PC-3 (cell line): ENCODE measurements at regions not wholly inside any gene's neighbourhood (a gene's known extent, or its start where the extent isn't known, plus 50 kb on each side); places are given as distances from the start of the nearest gene placed in this dataset.
"Not testable (repeated sequence)": the region's sequence is repeated elsewhere in the genome, so short reads cannot be mapped to it uniquely, and the experiment has no call there.

Experiments used
- EZH2 ChIP-seq: fragments of 300-600 bp; sonication (generic); IDR thresholded peaks from one replicate; pipeline ENCODE4 v1.6.1; 2017; ENCODE audit warnings: antibody characterized with exemption, mild to moderate bottlenecking, low read length; ENCODE audit not compliant: unreplicated experiment
- TF ChIP-seq, protein P1 (sequence below): fragments of 300-600 bp; sonication (generic); conservative IDR thresholded peaks from 2 replicates; pipeline ENCODE4 v1.5.1; 2017; ENCODE audit warnings: antibody characterized with exemption, low read depth, mild to moderate bottlenecking, low read length

- TF ChIP-seq EZH2, result not testable (repeated sequence)
- TF ChIP-seq, protein P1, sequence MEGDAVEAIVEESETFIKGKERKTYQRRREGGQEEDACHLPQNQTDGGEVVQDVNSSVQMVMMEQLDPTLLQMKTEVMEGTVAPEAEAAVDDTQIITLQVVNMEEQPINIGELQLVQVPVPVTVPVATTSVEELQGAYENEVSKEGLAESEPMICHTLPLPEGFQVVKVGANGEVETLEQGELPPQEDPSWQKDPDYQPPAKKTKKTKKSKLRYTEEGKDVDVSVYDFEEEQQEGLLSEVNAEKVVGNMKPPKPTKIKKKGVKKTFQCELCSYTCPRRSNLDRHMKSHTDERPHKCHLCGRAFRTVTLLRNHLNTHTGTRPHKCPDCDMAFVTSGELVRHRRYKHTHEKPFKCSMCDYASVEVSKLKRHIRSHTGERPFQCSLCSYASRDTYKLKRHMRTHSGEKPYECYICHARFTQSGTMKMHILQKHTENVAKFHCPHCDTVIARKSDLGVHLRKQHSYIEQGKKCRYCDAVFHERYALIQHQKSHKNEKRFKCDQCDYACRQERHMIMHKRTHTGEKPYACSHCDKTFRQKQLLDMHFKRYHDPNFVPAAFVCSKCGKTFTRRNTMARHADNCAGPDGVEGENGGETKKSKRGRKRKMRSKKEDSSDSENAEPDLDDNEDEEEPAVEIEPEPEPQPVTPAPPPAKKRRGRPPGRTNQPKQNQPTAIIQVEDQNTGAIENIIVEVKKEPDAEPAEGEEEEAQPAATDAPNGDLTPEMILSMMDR, result not testable (repeated sequence)
Measured at GRCh38 chr2:38482710-38483109, 105.6 kb upstream of the ATL2 start.
